ENCODE measurements at regions not wholly inside any gene's neighbourhood (a gene's known extent, or its start where the extent isn't known, plus 50 kb on each side); places are given as distances from the start of the nearest gene placed in this dataset.

DNA sequence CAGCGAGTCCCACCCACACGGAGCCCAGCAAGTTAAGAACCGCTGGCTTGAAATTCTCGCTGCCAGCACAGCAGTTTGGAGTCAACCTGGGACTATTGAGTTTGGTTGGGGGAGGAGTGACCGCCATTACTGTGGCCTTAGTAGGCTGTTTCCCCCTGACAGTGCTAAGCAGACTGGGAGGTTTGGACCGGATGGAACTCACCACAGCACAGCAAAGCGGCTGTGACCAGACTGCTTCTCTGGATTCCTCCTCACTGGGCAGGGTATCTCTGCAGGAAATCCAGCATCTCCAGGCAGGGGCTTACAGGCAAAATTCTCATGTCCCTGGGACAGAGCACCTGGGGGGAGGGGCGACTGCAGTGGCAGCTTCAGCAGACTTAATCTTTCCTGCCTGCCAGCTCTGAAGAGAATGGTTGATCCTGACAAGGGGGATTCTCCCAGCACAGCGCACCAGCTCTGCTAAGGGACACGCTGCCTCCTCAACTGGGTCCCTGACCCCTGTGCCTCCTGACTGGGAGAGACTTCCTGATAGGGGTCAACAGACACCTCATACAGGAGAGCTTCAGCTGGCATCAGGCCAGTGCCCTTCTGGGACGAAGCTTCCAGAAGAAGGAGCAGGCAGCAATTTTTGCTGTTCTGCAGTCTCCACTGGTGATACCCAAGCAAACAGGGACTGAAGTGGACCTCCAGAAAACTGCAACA lies 425.4 kb downstream of the NYAP2 start:
- intact Hi-C loops (cut with DNase I), result no loop called here
- DNase-seq, result no peak
- H3K9me3 ChIP-seq (ENCODE audit: control insufficient read depth in 2 of 3, insufficient read depth in 1 of 3, low read length in 3 of 3), result no peaks in the 10 kb centered on the region
- no peaks in the 10 kb centered on the region for H3K27me3 ChIP-seq (ENCODE audit: control insufficient read depth, insufficient read depth, low read length)
- FAIRE-seq, result no peak
- TF ChIP-seq, protein P1, sequence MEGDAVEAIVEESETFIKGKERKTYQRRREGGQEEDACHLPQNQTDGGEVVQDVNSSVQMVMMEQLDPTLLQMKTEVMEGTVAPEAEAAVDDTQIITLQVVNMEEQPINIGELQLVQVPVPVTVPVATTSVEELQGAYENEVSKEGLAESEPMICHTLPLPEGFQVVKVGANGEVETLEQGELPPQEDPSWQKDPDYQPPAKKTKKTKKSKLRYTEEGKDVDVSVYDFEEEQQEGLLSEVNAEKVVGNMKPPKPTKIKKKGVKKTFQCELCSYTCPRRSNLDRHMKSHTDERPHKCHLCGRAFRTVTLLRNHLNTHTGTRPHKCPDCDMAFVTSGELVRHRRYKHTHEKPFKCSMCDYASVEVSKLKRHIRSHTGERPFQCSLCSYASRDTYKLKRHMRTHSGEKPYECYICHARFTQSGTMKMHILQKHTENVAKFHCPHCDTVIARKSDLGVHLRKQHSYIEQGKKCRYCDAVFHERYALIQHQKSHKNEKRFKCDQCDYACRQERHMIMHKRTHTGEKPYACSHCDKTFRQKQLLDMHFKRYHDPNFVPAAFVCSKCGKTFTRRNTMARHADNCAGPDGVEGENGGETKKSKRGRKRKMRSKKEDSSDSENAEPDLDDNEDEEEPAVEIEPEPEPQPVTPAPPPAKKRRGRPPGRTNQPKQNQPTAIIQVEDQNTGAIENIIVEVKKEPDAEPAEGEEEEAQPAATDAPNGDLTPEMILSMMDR (IDR thresholded peaks at IDR 0.05; ENCODE audit: borderline replicate concordance, extremely low read depth, insufficient read depth), result no peak
- no peaks in the 10 kb centered on the region for H3K36me3 ChIP-seq (ENCODE audit: control insufficient read depth in 2 of 3, insufficient read depth in 3 of 3, low read length in 3 of 3)
- H3K4me1 ChIP-seq (ENCODE audit: control insufficient read depth in 2 of 3, insufficient read depth in 2 of 3, low read depth in 1 of 3, low read length in 3 of 3), result no peaks in the 10 kb centered on the region
- no peak overlapping the region for H3K27ac ChIP-seq (ENCODE audit: low read depth in 2 of 2, low read length in 2 of 2)
- no peak overlapping the region for H3K9ac ChIP-seq (ENCODE audit: low read length in 3 of 3)
- no peak overlapping the region for H3K4me3 ChIP-seq (ENCODE audit: low read length in 3 of 3)

DNA sequence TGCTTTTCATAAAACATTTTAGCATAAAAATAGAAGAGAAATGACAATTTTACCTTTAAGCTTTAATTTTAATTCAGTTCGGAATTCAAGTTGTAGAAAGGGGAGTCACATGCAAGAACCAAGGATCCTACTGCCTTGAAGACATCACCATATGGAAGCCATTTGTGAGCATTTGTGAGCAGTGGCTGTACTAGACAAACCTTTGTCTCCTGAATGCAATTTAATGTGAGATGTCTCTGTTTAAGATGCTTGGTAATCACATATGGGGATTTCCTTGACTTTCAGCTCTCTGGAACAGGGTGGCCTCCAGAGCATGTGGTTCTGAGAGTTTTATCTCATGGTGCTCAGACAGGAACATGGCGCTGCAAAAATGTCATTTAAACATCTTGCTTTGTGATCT lies 421.8 kb downstream of the NYAP2 start:
- FAIRE-seq (no peak), DNase-seq (no peak)
- Histone ChIP-seq H3K4me3 (ENCODE audit: low read length in 3 of 3) (no peak overlapping the region), H3K4me1 (ENCODE audit: control insufficient read depth in 2 of 3, insufficient read depth in 2 of 3, low read depth in 1 of 3, low read length in 3 of 3) (no peaks in the 10 kb centered on the region), H3K27me3 (ENCODE audit: control insufficient read depth, insufficient read depth, low read length) (no peaks in the 10 kb centered on the region), H3K27ac (ENCODE audit: low read depth in 2 of 2, low read length in 2 of 2) (no peak overlapping the region), H3K9ac (ENCODE audit: low read length in 3 of 3) (no peak overlapping the region), H3K36me3 (ENCODE audit: control insufficient read depth in 2 of 3, insufficient read depth in 3 of 3, low read length in 3 of 3) (no peaks in the 10 kb centered on the region), H3K9me3 (ENCODE audit: control insufficient read depth in 2 of 3, insufficient read depth in 1 of 3, low read length in 3 of 3) (no peaks in the 10 kb centered on the region)
- TF ChIP-seq, protein P1 (IDR thresholded peaks at IDR 0.05; ENCODE audit: borderline replicate concordance, extremely low read depth, insufficient read depth), result no peak
- intact Hi-C loops (cut with DNase I), result no loop called here

DNA sequence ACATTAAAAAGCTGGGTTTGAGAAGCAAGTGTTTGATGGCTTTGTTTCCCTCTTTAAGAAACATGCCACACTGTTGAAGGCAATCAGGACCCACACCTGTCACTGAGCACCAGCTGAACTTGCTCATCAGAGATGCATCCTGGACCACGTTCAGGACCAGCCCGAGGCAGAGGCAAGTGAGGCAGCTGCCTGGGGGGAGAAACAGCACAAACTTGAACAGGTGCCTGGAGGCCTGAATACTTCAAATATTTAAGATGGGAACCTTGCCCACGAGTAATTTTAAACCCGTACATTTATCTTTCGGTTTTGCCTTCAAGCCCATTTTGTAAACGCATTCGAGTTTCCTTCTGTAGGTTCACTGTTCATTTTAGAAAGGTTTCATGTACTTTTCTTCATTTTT lies 421.3 kb downstream of the NYAP2 start:
- H3K27ac ChIP-seq (ENCODE audit: low read depth in 2 of 2, low read length in 2 of 2), result no peak overlapping the region
- H3K4me1 ChIP-seq (ENCODE audit: control insufficient read depth in 2 of 3, insufficient read depth in 2 of 3, low read depth in 1 of 3, low read length in 3 of 3), result no peaks in the 10 kb centered on the region
- no peaks in the 10 kb centered on the region for H3K36me3 ChIP-seq (ENCODE audit: control insufficient read depth in 2 of 3, insufficient read depth in 3 of 3, low read length in 3 of 3)
- no peak overlapping the region for H3K9ac ChIP-seq (ENCODE audit: low read length in 3 of 3)
- intact Hi-C loops (cut with DNase I), result no loop called here
- FAIRE-seq (no peak), DNase-seq (no peak)
- TF ChIP-seq, protein P1 (IDR thresholded peaks at IDR 0.05; ENCODE audit: borderline replicate concordance, extremely low read depth, insufficient read depth), result no peak
- H3K9me3 ChIP-seq (ENCODE audit: control insufficient read depth in 2 of 3, insufficient read depth in 1 of 3, low read length in 3 of 3), result no peaks in the 10 kb centered on the region
- no peaks in the 10 kb centered on the region for H3K27me3 ChIP-seq (ENCODE audit: control insufficient read depth, insufficient read depth, low read length)
- H3K4me3 ChIP-seq (ENCODE audit: low read length in 3 of 3), result no peak overlapping the region

DNA sequence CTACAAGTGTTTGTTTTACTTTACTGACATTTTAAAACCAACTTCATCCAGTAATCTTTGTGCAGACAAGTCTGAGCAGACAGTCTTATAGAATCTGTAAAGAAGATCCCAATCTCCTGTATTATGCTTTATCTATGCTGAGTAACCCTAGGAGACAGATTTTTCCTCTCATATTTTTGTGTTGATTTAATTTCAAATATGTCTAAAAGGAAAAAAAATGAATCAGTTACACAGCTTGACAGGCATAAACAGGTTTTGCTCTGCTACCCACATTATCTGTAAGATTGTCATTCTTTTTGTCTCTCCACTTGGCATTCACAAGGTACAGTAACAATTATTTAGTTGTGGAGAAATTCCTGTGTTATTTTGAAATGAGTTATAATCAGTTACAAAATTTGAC lies 415.0 kb downstream of the NYAP2 start:
- H3K27ac ChIP-seq (ENCODE audit: low read depth in 2 of 2, low read length in 2 of 2), result no peak overlapping the region
- no peak overlapping the region for H3K4me3 ChIP-seq (ENCODE audit: low read length in 3 of 3)
- no peak for FAIRE-seq
- H3K4me1 ChIP-seq (ENCODE audit: control insufficient read depth in 2 of 3, insufficient read depth in 2 of 3, low read depth in 1 of 3, low read length in 3 of 3), result no peaks in the 10 kb centered on the region
- no peaks in the 10 kb centered on the region for H3K9me3 ChIP-seq (ENCODE audit: control insufficient read depth in 2 of 3, insufficient read depth in 1 of 3, low read length in 3 of 3)
- TF ChIP-seq, protein P1 (IDR thresholded peaks at IDR 0.05; ENCODE audit: borderline replicate concordance, extremely low read depth, insufficient read depth), result no peak
- no peaks in the 10 kb centered on the region for H3K36me3 ChIP-seq (ENCODE audit: control insufficient read depth in 2 of 3, insufficient read depth in 3 of 3, low read length in 3 of 3)
- no peaks in the 10 kb centered on the region for H3K27me3 ChIP-seq (ENCODE audit: control insufficient read depth, insufficient read depth, low read length)
- no peak for DNase-seq
- intact Hi-C loops (cut with DNase I), result no loop called here
- no peak overlapping the region for H3K9ac ChIP-seq (ENCODE audit: low read length in 3 of 3)
